Endothelial cell of umbilical vein (primary cell): ENCODE measurements at regions not wholly inside any gene's neighbourhood (a gene's known extent, or its start where the extent isn't known, plus 50 kb on each side); places are given as distances from the start of the nearest gene placed in this dataset.

Experiments used
- BruUV-seq: library from RNA; stranded (reverse); fragments of 400-500 nt; replicated peaks from 2 replicates; lab custom pipeline; 2021; lab: Mats Ljungman, UMichigan
- CTCF ChIA-PET: fragments of 300-600, 350-600 bp; sonication (Branson Sonifier 250); formaldehyde crosslinking; loops from one replicate; lab custom pipeline; 2021; ENCODE audit warnings: antibody characterized with exemption, inconsistent platforms; lab: Charles Lee
- POLR2A ChIA-PET: fragments of 300-600, 350-600 bp; sonication (Branson Sonifier 250); formaldehyde crosslinking; loops from one replicate; lab custom pipeline; 2021; ENCODE audit warnings: antibody characterized with exemption, inconsistent platforms; lab: Charles Lee
- DNase-seq: peaks from one replicate; pipeline ENCODE4 v3.0.0-alpha.2; 2011; ENCODE audit warnings: low read depth, low spot score
- FAIRE-seq: peaks from 2 replicates; lab custom pipeline; 2011; peaks lifted over from hg19 to GRCh38; lab: Jason Lieb, UNC
- H2AFZ ChIP-seq: 2 replicates; pipeline ENCODE4 v1.6.0; 2012; ENCODE audit warnings: low read depth, low read length, control low read depth, inconsistent platforms
- H3K27ac ChIP-seq: 2 replicates; pipeline ENCODE4 v1.5.1; 2011; ENCODE audit warnings: low read depth, mild to moderate bottlenecking, control low read depth, low read length, moderate library complexity; ENCODE audit not compliant: insufficient read depth
- H3K27me3 ChIP-seq, 2 experiments: 2 replicates each; pipeline versions ENCODE4 v1.6.0 to v1.6.1; 2011; ENCODE audit warnings: low read length in 2 of 2, mixed read lengths in 1 of 2; ENCODE audit not compliant: control insufficient read depth in 2 of 2, insufficient read depth in 2 of 2
- H3K36me3 ChIP-seq, 2 experiments: 2 replicates in 1 of 2; 3 replicates in 1 of 2; pipeline ENCODE4 v1.5.1; 2011; ENCODE audit warnings: low read length in 2 of 2, mild to moderate bottlenecking in 1 of 2, moderate library complexity in 1 of 2; ENCODE audit not compliant: control insufficient read depth in 2 of 2, insufficient read depth in 2 of 2; ENCODE audit errors: extremely low read depth in 1 of 2
- H3K4me1 ChIP-seq: 3 replicates; pipeline ENCODE4 v1.5.1; 2011; ENCODE audit warnings: mild to moderate bottlenecking, low read length; ENCODE audit not compliant: control insufficient read depth, insufficient read depth; ENCODE audit errors: extremely low read depth
- H3K4me2 ChIP-seq: 2 replicates; pipeline ENCODE4 v1.6.1; 2011; ENCODE audit warnings: low read length, control low read depth, mixed read lengths; ENCODE audit not compliant: insufficient read depth
- H3K4me3 ChIP-seq, 3 experiments: fragments of 200-600 bp in 1 of 3; sonication (generic), shearing (Covaris generic) in 1 of 3; replicated peaks in 1 of 3; 2 replicates each; pipeline ENCODE4 v1.5.1; 2011 to 2016; ENCODE audit warnings: control low read depth in 3 of 3, low read length in 3 of 3, mild to moderate bottlenecking in 2 of 3, inconsistent platforms in 1 of 3, low read depth in 1 of 3, moderate library complexity in 1 of 3; ENCODE audit not compliant: insufficient read depth in 1 of 3
- H3K79me2 ChIP-seq: 2 replicates; pipeline ENCODE4 v1.6.0; 2012; ENCODE audit warnings: low read length, inconsistent platforms; ENCODE audit not compliant: control insufficient read depth, insufficient read depth
- H3K9ac ChIP-seq: replicated peaks from 2 replicates; pipeline ENCODE3; 2011; ENCODE audit warnings: low read length, control low read depth; ENCODE audit not compliant: insufficient read depth; ENCODE audit errors: extremely low read depth
- H3K9me1 ChIP-seq: replicated peaks from 3 replicates; pipeline ENCODE4 v1.6.0; 2011; ENCODE audit warnings: mild to moderate bottlenecking, low read length; ENCODE audit not compliant: control insufficient read depth, insufficient read depth; ENCODE audit errors: extremely low read depth
- H3K9me3 ChIP-seq: replicated peaks from 2 replicates; pipeline ENCODE4 v1.5.1; 2012; ENCODE audit warnings: low read length, inconsistent platforms; ENCODE audit not compliant: control insufficient read depth, insufficient read depth
- H4K20me1 ChIP-seq: replicated peaks from 2 replicates; pipeline ENCODE3; 2011; ENCODE audit warnings: mild to moderate bottlenecking, low read length; ENCODE audit not compliant: control insufficient read depth, insufficient read depth; ENCODE audit errors: extremely low read depth
- CTCF ChIP-seq, 2 donors: IDR thresholded peaks; 1 replicate in 1 of 2; 2 replicates in 1 of 2; pipeline ENCODE4 v1.5.1; 2011; ENCODE audit warnings: low read length in 2 of 2, mild to moderate bottlenecking in 2 of 2, moderate library complexity in 2 of 2, control low read depth in 1 of 2, inconsistent platforms in 1 of 2, low read depth in 1 of 2; ENCODE audit not compliant: insufficient read depth in 1 of 2; ENCODE audit errors: extremely low read depth in 1 of 2
- EZH2 ChIP-seq: IDR thresholded peaks from 2 replicates; pipeline ENCODE4 v1.6.1; 2012; ENCODE audit warnings: borderline replicate concordance, low read depth, mild to moderate bottlenecking, moderate library complexity, low read length, inconsistent platforms; ENCODE audit not compliant: severe bottlenecking
- FOS ChIP-seq: IDR thresholded peaks from 2 replicates; pipeline ENCODE4 v1.6.1; 2011; ENCODE audit warnings: mild to moderate bottlenecking, low read length, moderate library complexity, borderline replicate concordance; ENCODE audit not compliant: insufficient read depth
- GATA2 ChIP-seq: IDR thresholded peaks from 2 replicates; pipeline ENCODE4 v1.7.0; 2011; ENCODE audit warnings: low read depth, mild to moderate bottlenecking, moderate library complexity, mixed read lengths, low read length; ENCODE audit not compliant: insufficient read length, insufficient read depth
- JUN ChIP-seq: IDR thresholded peaks from 2 replicates; pipeline ENCODE4 v1.6.1; 2011; ENCODE audit warnings: borderline replicate concordance, low read depth; ENCODE audit not compliant: insufficient read length, insufficient read depth
- MAX ChIP-seq: IDR thresholded peaks from 2 replicates; pipeline ENCODE4 v1.6.1; 2011; ENCODE audit not compliant: insufficient read depth, insufficient read length
- MYC ChIP-seq: IDR thresholded peaks from one replicate; pipeline ENCODE4 v1.6.1; 2011; ENCODE audit warnings: mild to moderate bottlenecking, low read depth, low read length
- POLR2A ChIP-seq: IDR thresholded peaks from 2 replicates; pipeline ENCODE4 v1.6.1; 2012; ENCODE audit warnings: low read depth, mild to moderate bottlenecking, control low read depth, low read length
- POLR2AphosphoS5 ChIP-seq: IDR thresholded peaks from 2 replicates; pipeline ENCODE4 v1.6.1; 2012; ENCODE audit warnings: low read depth, mild to moderate bottlenecking, control low read depth, low read length, moderate library complexity; ENCODE audit not compliant: insufficient read depth
- dilution Hi-C: fragments of 300-500 bp; cut with MboI; formaldehyde crosslinking; loops from one replicate; pipeline ENCODE4 v1.15.0; 2019; ENCODE audit warnings: low sequenced_read_pairs; ENCODE audit not compliant: extremely low pct_ligation_motif_present
- intact Hi-C: fragments of 100-400 bp; cut with micrococcal nuclease; formaldehyde crosslinking; loops from one replicate; pipeline ENCODE4 v1.10.0; 2022

- no peaks in the 10 kb centered on the region for H3K79me2 ChIP-seq
- no peaks in the 10 kb centered on the region for H3K36me3 ChIP-seq
- H3K9me3 ChIP-seq = peaks cover 3% of the 10 kb centered on the region
- intact Hi-C loops (no loop called here), dilution Hi-C loops (no loop called here)
- H3K27ac ChIP-seq = no peak overlapping the region
- H3K4me1 ChIP-seq = no peaks in the 10 kb centered on the region
- FAIRE-seq (no peak), DNase-seq (no peak)
- no peak overlapping the region for H3K9ac ChIP-seq
- no peak for TF ChIP-seq FOS
- TF ChIP-seq EZH2 = no peak
- TF ChIP-seq MAX = no peak
- no peak for TF ChIP-seq MYC
- no peak for TF ChIP-seq GATA2
- no peak for TF ChIP-seq JUN
- TF ChIP-seq POLR2A = no peak
- TF ChIP-seq CTCF (IDR thresholded peaks at IDR 0.05; ENCODE audit: extremely low read depth in 1 of 2, insufficient read depth in 1 of 2, low read depth in 1 of 2, low read length in 2 of 2) = no peak
- no peak for TF ChIP-seq POLR2AphosphoS5
- H4K20me1 ChIP-seq = no peaks in the 10 kb centered on the region
- H3K4me2 ChIP-seq = no peak overlapping the region
- CTCF ChIA-PET = no interaction called here
- no TSS peak for BruUV-seq
- H3K9me1 ChIP-seq = no peaks in the 10 kb centered on the region
- no peak overlapping the region for H3K4me3 ChIP-seq
- no peaks in the 10 kb centered on the region for H3K27me3 ChIP-seq
- no peak overlapping the region for H2AFZ ChIP-seq
- POLR2A ChIA-PET = no interaction called here
Measured at GRCh38 chr18:73007915-73008308, 140.1 kb upstream of the NETO1 start.
